ENCODE measurements at regions not wholly inside any gene's neighbourhood (a gene's known extent, or its start where the extent isn't known, plus 50 kb on each side); places are given as distances from the start of the nearest gene placed in this dataset.

- ChIA-PET CTCF (no interaction called here), POLR2A (ENCODE audit: unreplicated experiment) (interaction anchor here (0.5 kb wide), 1 partner anchor 52 kb away, joined by 8 read pairs; no protein-coding TSS in a partner anchor)
- Histone ChIP-seq H3F3A (ENCODE audit: low read length, unreplicated experiment) (no peaks in the 10 kb centered on the region), H3K4me2 (ENCODE audit: low read length) (no peak overlapping the region), H3K9me3 (ENCODE audit: low read length) (no peaks in the 10 kb centered on the region), H3K27ac (ENCODE audit: low read length) (no peak overlapping the region), H3K4me1 (ENCODE audit: insufficient read depth, low read length) (peaks cover 6% of the 10 kb centered on the region), H4K20me1 (ENCODE audit: low read length) (no peaks in the 10 kb centered on the region), H3K9ac (ENCODE audit: low read length) (no peak overlapping the region), H3K9me2 (replicated peaks; ENCODE audit: low read length) (no peaks in the 10 kb centered on the region), H2AFZ (ENCODE audit: low read length) (no peak overlapping the region), H3K4me3 (ENCODE audit: low read length) (no peak overlapping the region), H3K79me2 (ENCODE audit: low read length) (no peaks in the 10 kb centered on the region), H3K27me3 (ENCODE audit: low read length) (no peaks in the 10 kb centered on the region), H3K36me3 (ENCODE audit: low read depth, low read length) (no peaks in the 10 kb centered on the region)
- ATAC-seq, result no peak
- TF ChIP-seq EZH2 (IDR thresholded peaks at IDR 0.05; ENCODE audit: low read length, unreplicated experiment) (no peak), EZH2phosphoT487 (IDR thresholded peaks at IDR 0.05; ENCODE audit: borderline replicate concordance, low read length) (no peak)
- TF ChIP-seq, protein P1, sequence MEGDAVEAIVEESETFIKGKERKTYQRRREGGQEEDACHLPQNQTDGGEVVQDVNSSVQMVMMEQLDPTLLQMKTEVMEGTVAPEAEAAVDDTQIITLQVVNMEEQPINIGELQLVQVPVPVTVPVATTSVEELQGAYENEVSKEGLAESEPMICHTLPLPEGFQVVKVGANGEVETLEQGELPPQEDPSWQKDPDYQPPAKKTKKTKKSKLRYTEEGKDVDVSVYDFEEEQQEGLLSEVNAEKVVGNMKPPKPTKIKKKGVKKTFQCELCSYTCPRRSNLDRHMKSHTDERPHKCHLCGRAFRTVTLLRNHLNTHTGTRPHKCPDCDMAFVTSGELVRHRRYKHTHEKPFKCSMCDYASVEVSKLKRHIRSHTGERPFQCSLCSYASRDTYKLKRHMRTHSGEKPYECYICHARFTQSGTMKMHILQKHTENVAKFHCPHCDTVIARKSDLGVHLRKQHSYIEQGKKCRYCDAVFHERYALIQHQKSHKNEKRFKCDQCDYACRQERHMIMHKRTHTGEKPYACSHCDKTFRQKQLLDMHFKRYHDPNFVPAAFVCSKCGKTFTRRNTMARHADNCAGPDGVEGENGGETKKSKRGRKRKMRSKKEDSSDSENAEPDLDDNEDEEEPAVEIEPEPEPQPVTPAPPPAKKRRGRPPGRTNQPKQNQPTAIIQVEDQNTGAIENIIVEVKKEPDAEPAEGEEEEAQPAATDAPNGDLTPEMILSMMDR (conservative IDR thresholded peaks at IDR 0.05; ENCODE audit: low read depth, low read length), result no peak
- intact Hi-C loops (cut with micrococcal nuclease), result no loop called here
- BruUV-seq (replicated peaks), result no TSS peak
- DNase-seq, result no peak
Measured at GRCh38 chr7:18384491-18385143, 110.9 kb upstream of the HDAC9 start.

- ATAC-seq, result no peak
- H3K9me3 ChIP-seq (ENCODE audit: low read length), result no peaks in the 10 kb centered on the region
- no TSS peak for BruUV-seq (replicated peaks)
- POLR2A ChIA-PET (ENCODE audit: unreplicated experiment), result no interaction called here
- no peak overlapping the region for H3K9ac ChIP-seq (ENCODE audit: low read length)
- no peak overlapping the region for H3K27ac ChIP-seq (ENCODE audit: low read length)
- no peaks in the 10 kb centered on the region for H3K9me2 ChIP-seq (replicated peaks; ENCODE audit: low read length)
- H3K4me1 ChIP-seq (ENCODE audit: insufficient read depth, low read length), result peaks cover 17% of the 10 kb centered on the region
- intact Hi-C loops (cut with micrococcal nuclease), result loop anchor here (2.0 kb wide), 1 partner anchor 16 kb away; no protein-coding TSS in a partner anchor
- DNase-seq, result no peak
- H3K27me3 ChIP-seq (ENCODE audit: low read length), result no peaks in the 10 kb centered on the region
- CTCF ChIA-PET, result no interaction called here
- H3K4me3 ChIP-seq (ENCODE audit: low read length), result no peak overlapping the region
- TF ChIP-seq EZH2phosphoT487 (IDR thresholded peaks at IDR 0.05; ENCODE audit: borderline replicate concordance, low read length), result no peak
- TF ChIP-seq, protein P1 (conservative IDR thresholded peaks at IDR 0.05; ENCODE audit: low read depth, low read length), result no peak
- TF ChIP-seq EZH2 (IDR thresholded peaks at IDR 0.05; ENCODE audit: low read length, unreplicated experiment), result no peak
- no peaks in the 10 kb centered on the region for H3K79me2 ChIP-seq (ENCODE audit: low read length)
- no peaks in the 10 kb centered on the region for H3F3A ChIP-seq (ENCODE audit: low read length, unreplicated experiment)
- H2AFZ ChIP-seq (ENCODE audit: low read length), result no peak overlapping the region
- no peaks in the 10 kb centered on the region for H4K20me1 ChIP-seq (ENCODE audit: low read length)
- H3K36me3 ChIP-seq (ENCODE audit: low read depth, low read length), result no peaks in the 10 kb centered on the region
- no peak overlapping the region for H3K4me2 ChIP-seq (ENCODE audit: low read length)
Measured at GRCh38 chr7:18386607-18387006, 108.9 kb upstream of the HDAC9 start.

DNA sequence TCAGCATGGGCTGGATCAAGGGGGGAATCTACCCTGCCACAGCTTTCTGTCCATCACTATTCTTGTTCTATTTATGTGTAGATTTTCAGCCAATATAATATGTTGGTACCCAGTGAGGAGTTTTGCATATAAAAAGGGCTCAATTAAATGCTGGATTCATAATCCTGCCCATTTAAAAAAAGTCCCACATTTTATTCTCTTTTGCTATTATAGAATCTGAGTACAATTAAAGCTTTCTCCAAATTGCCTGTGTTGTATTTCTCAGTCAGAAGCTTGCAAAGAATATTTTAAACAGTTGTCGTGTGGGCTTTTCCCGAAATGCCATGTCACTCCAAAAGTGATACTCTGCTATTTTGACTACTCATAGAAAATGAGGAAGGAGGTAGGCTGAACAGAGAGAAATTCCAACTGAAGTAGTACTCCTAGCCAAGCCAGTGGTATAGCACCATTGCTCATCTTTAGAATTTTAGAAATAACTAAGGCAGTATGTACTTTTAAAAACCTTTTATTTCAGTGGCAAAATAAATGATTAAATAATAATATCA, 108.3 kb upstream of the HDAC9 start:
- Histone ChIP-seq H3K4me2 (ENCODE audit: low read length) (no peak overlapping the region), H4K20me1 (ENCODE audit: low read length) (no peaks in the 10 kb centered on the region), H3K27ac (ENCODE audit: low read length) (no peak overlapping the region), H3K79me2 (ENCODE audit: low read length) (no peaks in the 10 kb centered on the region), H3K9me3 (ENCODE audit: low read length) (no peaks in the 10 kb centered on the region), H3K4me3 (ENCODE audit: low read length) (no peak overlapping the region), H3K9me2 (replicated peaks; ENCODE audit: low read length) (no peaks in the 10 kb centered on the region), H2AFZ (ENCODE audit: low read length) (no peak overlapping the region), H3K4me1 (ENCODE audit: insufficient read depth, low read length) (peaks cover 17% of the 10 kb centered on the region), H3K9ac (ENCODE audit: low read length) (no peak overlapping the region), H3K36me3 (ENCODE audit: low read depth, low read length) (no peaks in the 10 kb centered on the region), H3F3A (ENCODE audit: low read length, unreplicated experiment) (no peaks in the 10 kb centered on the region), H3K27me3 (ENCODE audit: low read length) (no peaks in the 10 kb centered on the region)
- BruUV-seq (replicated peaks), result no TSS peak
- POLR2A ChIA-PET (ENCODE audit: unreplicated experiment), result interaction anchor here (0.7 kb wide), 1 partner anchor 131 kb away, joined by 3 read pairs; no protein-coding TSS in a partner anchor
- no peak for ATAC-seq
- intact Hi-C loops (cut with micrococcal nuclease), result loop anchor here (2.0 kb wide), 1 partner anchor 16 kb away; no protein-coding TSS in a partner anchor
- CTCF ChIA-PET, result no interaction called here
- DNase-seq, result no peak
- TF ChIP-seq EZH2phosphoT487 (IDR thresholded peaks at IDR 0.05; ENCODE audit: borderline replicate concordance, low read length) (no peak), EZH2 (IDR thresholded peaks at IDR 0.05; ENCODE audit: low read length, unreplicated experiment) (no peak)
- TF ChIP-seq, protein P1 (conservative IDR thresholded peaks at IDR 0.05; ENCODE audit: low read depth, low read length), result no peak
